Mucosa of rectum (tissue), 2 donors: ENCODE measurements at regions not wholly inside any gene's neighbourhood (a gene's known extent, or its start where the extent isn't known, plus 50 kb on each side); places are given as distances from the start of the nearest gene placed in this dataset.

Experiments used
- H3K27ac ChIP-seq, 2 donors: one replicate each; pipeline ENCODE4 v1.7.0; 2013; ENCODE audit warnings: inconsistent platforms in 2 of 2, low read depth in 2 of 2, low read length in 2 of 2
- H3K27me3 ChIP-seq, 2 donors: one replicate each; pipeline ENCODE4 v1.7.0; 2013; ENCODE audit warnings: low read length in 2 of 2; ENCODE audit not compliant: control insufficient read depth in 2 of 2, insufficient read depth in 2 of 2
- H3K36me3 ChIP-seq, 2 donors: one replicate each; pipeline ENCODE4 v1.7.0; 2013; ENCODE audit warnings: low read length in 2 of 2; ENCODE audit not compliant: control insufficient read depth in 2 of 2, insufficient read depth in 2 of 2
- H3K4me1 ChIP-seq, 2 donors: one replicate each; pipeline ENCODE4 v1.7.0; 2013; ENCODE audit warnings: low read length in 2 of 2, mild to moderate bottlenecking in 1 of 2; ENCODE audit not compliant: control insufficient read depth in 2 of 2, insufficient read depth in 2 of 2
- H3K4me3 ChIP-seq, 2 donors: one replicate each; pipeline ENCODE4 v1.7.0; 2013; ENCODE audit warnings: low read length in 2 of 2
- H3K9ac ChIP-seq, 2 donors: one replicate each; pipeline ENCODE4 v1.7.0; 2013; ENCODE audit warnings: low read length in 2 of 2, low read depth in 1 of 2, mild to moderate bottlenecking in 1 of 2
- H3K9me3 ChIP-seq, 2 donors: one replicate each; pipeline ENCODE4 v1.7.0; 2013; ENCODE audit warnings: low read length in 2 of 2; ENCODE audit not compliant: control insufficient read depth in 2 of 2
- donor health status: healthy.
- donor health status: Normal muscosa, but diverticular disease.

DNA sequence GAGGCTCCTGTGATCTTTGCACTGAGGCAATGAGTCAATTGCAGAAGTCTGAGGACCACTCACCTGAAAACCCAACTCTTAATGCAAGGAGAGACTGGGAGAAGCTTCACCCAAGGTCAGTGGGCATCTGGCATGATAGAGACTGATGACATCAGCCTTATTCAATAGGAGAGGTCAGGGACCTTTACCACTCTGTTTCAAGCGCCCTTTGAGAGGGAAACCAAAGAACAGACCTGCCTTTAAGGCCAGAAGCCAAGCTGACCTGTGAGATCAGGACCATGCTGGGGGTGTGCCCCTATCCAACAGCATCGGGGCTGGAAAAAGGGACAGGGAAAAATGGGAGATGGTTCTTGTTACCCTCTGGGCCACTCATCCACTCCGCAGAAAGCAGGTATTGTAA is 83.3 kb upstream of the FOXN3 start:
- Histone ChIP-seq H3K36me3 (peaks cover 0 to 3% of the 10 kb centered on the region in 2 donors), H3K9ac (no peak overlapping the region), H3K4me3 (no peak overlapping the region)

DNA sequence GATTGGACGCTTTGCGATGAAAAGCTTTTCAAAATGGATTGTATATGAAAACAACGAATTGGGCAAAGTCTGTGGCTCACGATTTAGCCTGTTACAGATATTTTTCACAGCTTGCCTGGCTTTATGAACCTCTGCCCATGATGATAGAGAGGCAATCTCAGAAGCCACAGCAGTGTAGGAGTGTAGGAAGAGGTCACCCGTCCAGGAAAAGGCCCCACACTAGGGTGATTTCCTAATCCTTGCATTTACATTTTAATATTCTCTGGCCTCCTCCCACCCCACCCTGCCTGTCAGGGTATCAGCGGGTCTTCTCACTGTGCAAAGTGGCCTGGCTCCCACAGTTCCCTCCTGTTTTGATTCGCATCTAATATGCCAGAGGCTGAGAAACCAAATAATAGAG is 81.8 kb upstream of the FOXN3 start:
- Histone ChIP-seq H3K9ac (no peak overlapping the region), H3K27me3 (no peaks in the 10 kb centered on the region), H3K4me1 (no peaks in the 10 kb centered on the region), H3K4me3 (no peak overlapping the region), H3K9me3 (no peaks in the 10 kb centered on the region), H3K27ac (no peak overlapping the region), H3K36me3 (peaks cover 0 to 3% of the 10 kb centered on the region in 2 donors)

More for the DNA sequence above, 83.3 kb upstream of the FOXN3 start:
- H3K9me3 ChIP-seq, result no peaks in the 10 kb centered on the region
- H3K27me3 ChIP-seq, result no peaks in the 10 kb centered on the region
- H3K4me1 ChIP-seq, result no peaks in the 10 kb centered on the region
- H3K27ac ChIP-seq, result no peak overlapping the region

DNA sequence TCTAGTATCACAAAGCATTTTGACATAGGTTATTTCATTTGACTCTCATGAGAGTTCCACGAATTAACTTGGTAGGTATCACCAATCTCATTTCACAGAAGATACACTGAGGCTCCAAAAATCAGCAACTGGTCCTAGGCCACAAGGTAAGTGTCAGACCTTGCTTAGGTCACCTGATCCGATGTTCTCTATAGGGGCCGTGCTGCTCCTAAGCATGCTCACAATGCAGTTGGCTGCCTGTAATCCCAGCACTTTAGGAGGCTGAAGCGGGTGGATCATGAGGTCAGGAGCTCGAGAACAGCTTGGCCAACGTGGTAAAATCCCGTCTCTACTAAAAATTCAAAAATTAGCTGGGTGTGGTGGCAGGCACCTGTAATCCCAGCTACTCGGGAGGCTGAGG is 78.7 kb upstream of the FOXN3 start:
- Histone ChIP-seq H3K27me3 (no peaks in the 10 kb centered on the region), H3K4me1 (no peaks in the 10 kb centered on the region), H3K9ac (no peak overlapping the region), H3K4me3 (no peak overlapping the region), H3K27ac (no peak overlapping the region), H3K9me3 (no peaks in the 10 kb centered on the region), H3K36me3 (peaks cover 0 to 3% of the 10 kb centered on the region in 2 donors)

DNA sequence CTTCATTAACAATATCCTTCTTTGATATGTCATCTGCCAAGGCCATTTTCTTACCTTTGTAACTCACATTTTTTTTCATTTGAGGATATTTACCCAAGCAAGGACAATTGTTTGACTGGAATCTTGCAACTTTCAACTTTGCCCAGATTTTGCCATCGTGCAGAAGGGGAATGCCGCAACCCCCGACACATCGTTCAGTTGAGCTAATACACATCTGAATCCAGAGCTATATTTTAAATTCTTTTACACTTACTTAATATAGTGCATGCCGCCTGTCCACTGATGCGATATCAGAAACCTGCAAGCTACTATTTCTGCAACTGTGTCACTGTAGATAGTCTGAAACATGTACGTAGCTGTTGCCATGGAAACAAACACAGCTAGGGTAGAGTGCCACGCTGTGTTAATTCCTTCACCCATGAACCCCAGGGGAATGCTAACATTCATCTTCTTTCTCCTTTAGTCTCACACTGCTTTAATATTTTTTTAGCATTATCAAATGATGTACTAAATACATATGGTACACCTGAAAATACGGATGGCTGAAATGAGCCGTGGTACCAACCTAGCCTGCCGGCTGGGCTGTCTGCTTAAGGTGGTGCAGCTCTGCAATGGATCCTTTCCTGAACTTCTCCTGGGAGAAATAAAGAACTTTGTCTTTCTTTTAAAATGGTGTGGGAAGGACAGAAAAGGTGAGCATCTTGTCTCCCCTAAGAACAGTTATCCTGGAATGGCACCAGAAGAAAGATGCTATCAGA is 77.0 kb upstream of the FOXN3 start:
- Histone ChIP-seq H3K9ac (no peak overlapping the region), H3K4me1 (no peaks in the 10 kb centered on the region), H3K27ac (no peak overlapping the region), H3K4me3 (no peak overlapping the region), H3K27me3 (no peaks in the 10 kb centered on the region), H3K36me3 (no peaks in the 10 kb centered on the region), H3K9me3 (no peaks in the 10 kb centered on the region)

DNA sequence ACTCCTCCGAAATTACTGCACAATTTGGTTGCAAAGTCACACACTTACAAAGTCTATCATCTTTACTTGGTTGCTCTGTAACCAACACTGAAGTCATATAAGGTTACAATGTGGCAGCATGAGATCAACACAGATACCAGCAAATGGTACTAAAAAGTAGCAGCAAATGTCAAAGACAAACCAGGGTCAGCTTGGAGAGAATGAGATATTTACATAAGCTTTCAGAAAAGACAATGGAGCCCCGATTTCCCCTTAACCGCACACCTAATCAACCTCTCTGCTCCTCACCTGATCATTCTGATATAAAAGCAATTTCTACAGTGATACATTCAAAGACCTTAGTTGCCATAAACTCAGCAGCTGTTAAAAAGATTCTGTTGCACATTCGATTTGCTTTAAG is 76.4 kb upstream of the FOXN3 start:
- Histone ChIP-seq H3K9me3 (no peaks in the 10 kb centered on the region), H3K4me3 (no peak overlapping the region), H3K27ac (no peak overlapping the region), H3K27me3 (no peaks in the 10 kb centered on the region), H3K36me3 (no peaks in the 10 kb centered on the region), H3K4me1 (no peaks in the 10 kb centered on the region), H3K9ac (no peak overlapping the region)

DNA sequence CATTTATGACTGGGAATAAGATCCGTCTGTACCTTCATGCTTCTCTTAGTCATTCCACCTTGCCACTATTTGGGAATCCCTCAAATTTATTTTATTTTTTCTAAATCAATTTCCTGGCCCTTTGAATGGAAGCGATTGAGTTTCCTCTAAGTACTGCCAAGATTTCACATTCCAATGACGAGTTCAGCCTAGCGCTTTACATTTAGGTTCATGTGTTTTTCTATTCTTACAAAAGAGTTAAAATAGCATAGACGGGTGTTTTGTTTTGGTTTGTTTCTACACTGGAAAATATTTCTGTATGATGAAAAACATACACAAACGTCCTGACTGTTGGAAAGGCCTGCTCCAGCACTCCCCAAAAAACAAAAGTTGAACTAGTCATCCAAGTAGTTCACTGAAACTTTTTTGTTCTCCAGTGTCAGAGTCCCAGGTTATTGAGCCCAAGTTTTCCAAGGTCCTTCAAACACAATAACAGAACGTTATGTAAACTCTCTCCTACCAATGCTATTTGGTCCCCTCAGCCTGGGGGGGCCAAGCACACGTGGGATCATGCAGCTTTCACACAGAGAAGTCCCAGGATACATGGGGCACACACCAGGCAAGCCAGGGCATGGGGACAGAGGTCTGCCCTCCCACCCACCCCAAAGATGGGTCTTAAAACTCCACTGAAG is 74.8 kb upstream of the FOXN3 start:
- H3K27ac ChIP-seq, result no peak overlapping the region
- H3K9ac ChIP-seq, result no peak overlapping the region
- no peaks in the 10 kb centered on the region for H3K9me3 ChIP-seq
- H3K27me3 ChIP-seq, result no peaks in the 10 kb centered on the region
- no peaks in the 10 kb centered on the region for H3K36me3 ChIP-seq
- no peak overlapping the region for H3K4me3 ChIP-seq
- no peaks in the 10 kb centered on the region for H3K4me1 ChIP-seq

DNA sequence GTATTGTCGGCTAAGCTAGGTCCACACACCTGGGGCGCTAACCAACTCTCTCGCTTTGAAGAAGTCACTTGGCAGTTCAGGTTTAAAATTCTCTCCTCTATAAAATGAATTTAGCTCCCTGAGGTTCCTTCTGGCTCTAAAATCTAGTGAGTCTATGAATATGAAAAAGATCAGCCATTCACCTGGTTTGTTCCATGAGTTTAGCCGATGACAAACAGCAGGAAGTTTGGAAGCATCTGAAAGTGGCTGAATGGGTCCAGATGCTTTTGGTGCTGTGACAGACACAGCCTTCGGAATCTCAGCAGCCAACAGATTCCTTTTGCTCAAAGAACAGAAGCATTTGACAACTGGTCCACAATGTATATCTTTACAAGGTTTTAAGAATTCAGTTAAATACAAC is 73.4 kb upstream of the FOXN3 start:
- no peaks in the 10 kb centered on the region for H3K9me3 ChIP-seq
- no peaks in the 10 kb centered on the region for H3K4me1 ChIP-seq
- no peak overlapping the region for H3K4me3 ChIP-seq
- H3K36me3 ChIP-seq, result no peaks in the 10 kb centered on the region
- no peaks in the 10 kb centered on the region for H3K27me3 ChIP-seq
- no peak overlapping the region for H3K9ac ChIP-seq
- no peak overlapping the region for H3K27ac ChIP-seq

DNA sequence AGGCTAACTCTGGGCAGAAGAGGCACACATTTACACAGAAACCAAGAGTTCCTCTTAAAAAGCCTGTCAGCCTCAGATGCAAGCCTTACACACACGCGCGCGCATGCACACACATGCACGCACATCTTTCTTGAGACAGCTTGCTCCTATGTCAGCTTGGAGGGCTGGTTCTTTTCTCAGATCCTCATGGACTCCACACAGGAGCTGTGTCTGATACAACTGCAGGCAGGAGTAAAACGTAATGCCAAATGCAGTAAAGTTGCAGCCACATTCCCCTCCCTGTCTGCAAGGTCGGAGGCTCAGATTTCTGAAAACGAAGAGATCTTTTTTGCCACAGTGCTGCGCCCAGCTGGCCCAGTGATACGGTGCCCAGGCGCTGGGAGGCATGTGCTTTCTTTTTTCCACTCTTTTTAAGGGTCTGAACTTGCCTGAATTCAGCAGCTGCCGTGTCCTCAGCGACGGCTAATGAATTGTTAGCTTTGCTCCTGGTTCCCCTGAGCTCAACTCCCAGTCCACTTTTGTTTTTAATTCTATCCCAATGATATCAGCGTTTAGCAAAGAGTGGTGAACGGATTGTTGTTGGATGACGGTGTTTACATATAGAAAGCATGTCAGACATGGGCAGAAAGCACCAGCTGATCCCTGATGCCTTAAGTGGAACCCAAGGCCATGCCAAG is 72.9 kb upstream of the FOXN3 start:
- no peak overlapping the region for H3K9ac ChIP-seq
- H3K4me3 ChIP-seq, result peak overlapping the region in 1 of 2 donors; percentile 22
- no peak overlapping the region for H3K27ac ChIP-seq

DNA sequence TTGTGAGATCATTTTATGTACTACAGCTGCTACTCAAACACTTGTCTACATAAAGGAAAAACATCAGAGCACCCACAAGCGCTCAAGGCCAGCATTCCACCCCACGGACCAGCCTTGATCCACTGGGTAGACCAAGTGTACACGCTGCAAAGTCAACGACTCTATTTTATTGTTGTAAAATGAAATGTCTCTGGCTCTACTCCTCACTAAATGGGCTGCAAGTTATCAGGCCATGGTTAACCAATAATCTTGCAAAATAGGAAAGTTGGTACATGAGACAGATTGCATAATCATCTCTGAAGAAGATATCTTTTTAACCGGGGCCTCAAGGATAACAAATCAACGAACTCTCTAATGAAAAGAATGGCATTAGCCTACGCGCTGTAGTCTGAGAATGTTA is 69.9 kb upstream of the FOXN3 start:
- H3K4me3 ChIP-seq, result no peak overlapping the region
- H3K36me3 ChIP-seq, result no peaks in the 10 kb centered on the region
- no peaks in the 10 kb centered on the region for H3K4me1 ChIP-seq
- H3K27ac ChIP-seq, result no peak overlapping the region
- H3K9me3 ChIP-seq, result no peaks in the 10 kb centered on the region
- H3K27me3 ChIP-seq, result no peaks in the 10 kb centered on the region
- H3K9ac ChIP-seq, result no peak overlapping the region

More for the DNA sequence above, 72.9 kb upstream of the FOXN3 start:
- H3K4me1 ChIP-seq, result no peaks in the 10 kb centered on the region
- no peaks in the 10 kb centered on the region for H3K27me3 ChIP-seq
- no peaks in the 10 kb centered on the region for H3K9me3 ChIP-seq
- H3K36me3 ChIP-seq, result no peaks in the 10 kb centered on the region

DNA sequence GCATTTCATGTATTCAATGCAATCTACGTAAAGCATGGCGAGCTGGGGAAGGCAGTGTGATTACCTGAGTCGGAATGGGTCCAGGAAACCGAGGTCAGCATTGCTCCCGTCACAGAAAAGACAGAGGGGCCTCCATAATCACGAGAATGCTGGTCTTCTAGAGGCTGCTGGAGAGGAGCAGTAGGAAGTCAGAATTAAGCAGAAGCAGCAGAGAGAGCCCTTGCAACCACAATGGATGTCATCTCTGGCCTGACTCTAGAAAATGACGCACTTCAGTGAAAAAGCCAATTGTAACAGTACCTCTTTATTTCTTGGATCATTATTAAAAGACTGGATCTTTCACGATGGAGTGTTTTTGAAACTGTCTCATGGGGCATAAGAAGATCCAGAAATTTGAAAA is 69.5 kb upstream of the FOXN3 start:
- no peaks in the 10 kb centered on the region for H3K4me1 ChIP-seq
- H3K27ac ChIP-seq, result no peak overlapping the region
- no peak overlapping the region for H3K4me3 ChIP-seq
- no peaks in the 10 kb centered on the region for H3K27me3 ChIP-seq
- no peaks in the 10 kb centered on the region for H3K9me3 ChIP-seq
- H3K36me3 ChIP-seq, result no peaks in the 10 kb centered on the region
- H3K9ac ChIP-seq, result no peak overlapping the region
